Hepatocyte (in vitro differentiated cells): ENCODE measurements at regions not wholly inside any gene's neighbourhood (a gene's known extent, or its start where the extent isn't known, plus 50 kb on each side); places are given as distances from the start of the nearest gene placed in this dataset.

Experiments used
- DNase-seq: peaks from one replicate; pipeline ENCODE4 v3.0.0-alpha.2; 2016; ENCODE audit warnings: low spot score
- H2AFZ ChIP-seq: fragments of 200-600 bp; sonication (generic); 2 replicates; pipeline ENCODE4 v1.6.0; 2016; ENCODE audit warnings: antibody characterized with exemption, mild to moderate bottlenecking
- H3K27ac ChIP-seq: fragments of 200-600 bp; sonication (generic); 2 replicates; pipeline ENCODE4 v1.5.1; 2016; ENCODE audit warnings: mild to moderate bottlenecking
- H3K27me3 ChIP-seq: fragments of 200-600 bp; sonication (generic); 2 replicates; pipeline ENCODE4 v1.6.1; 2016
- H3K36me3 ChIP-seq: fragments of 200-600 bp; sonication (generic); replicated peaks from 2 replicates; pipeline ENCODE4 v1.5.1; 2016; ENCODE audit warnings: low read depth; ENCODE audit not compliant: insufficient read depth
- H3K4me1 ChIP-seq: fragments of 200-600 bp; sonication (generic); 2 replicates; pipeline ENCODE4 v1.5.1; 2016; ENCODE audit warnings: mild to moderate bottlenecking, moderate library complexity; ENCODE audit not compliant: insufficient read depth
- H3K4me2 ChIP-seq: fragments of 200-600 bp; sonication (generic); 2 replicates; pipeline ENCODE4 v1.6.0; 2016
- H3K4me3 ChIP-seq: fragments of 200-600 bp; sonication (generic); 2 replicates; pipeline ENCODE4 v1.5.1; 2016; ENCODE audit warnings: mild to moderate bottlenecking
- H3K79me2 ChIP-seq: fragments of 200-600 bp; sonication (generic); 2 replicates; pipeline ENCODE4 v1.6.0; 2017; ENCODE audit warnings: mild to moderate bottlenecking
- H3K9me2 ChIP-seq: fragments of 200-600 bp; sonication (generic); replicated peaks from 2 replicates; pipeline ENCODE4 v1.6.0; 2017; ENCODE audit warnings: mild to moderate bottlenecking; ENCODE audit not compliant: insufficient read depth
- H3K9me3 ChIP-seq: fragments of 200-600 bp; sonication (generic); 2 replicates; pipeline ENCODE4 v1.5.1; 2016; ENCODE audit warnings: low read depth, mild to moderate bottlenecking
- H4K20me1 ChIP-seq: fragments of 200-600 bp; sonication (generic); 2 replicates; pipeline ENCODE4 v1.6.0; 2016; ENCODE audit warnings: mild to moderate bottlenecking; ENCODE audit not compliant: insufficient read depth, poor library complexity, severe bottlenecking
- CTCF ChIP-seq: fragments of 200-600 bp; sonication (generic); IDR thresholded peaks from 2 replicates; pipeline ENCODE4 v1.5.1; 2016; ENCODE audit warnings: antibody characterized with exemption, mild to moderate bottlenecking; ENCODE audit not compliant: poor library complexity
- EZH2 ChIP-seq: fragments of 200-600 bp; sonication (generic); IDR thresholded peaks from 2 replicates; pipeline ENCODE4 v1.6.1; 2016; ENCODE audit warnings: antibody characterized with exemption, mild to moderate bottlenecking, borderline replicate concordance
- EZH2phosphoT487 ChIP-seq: fragments of 200-600 bp; sonication (generic); IDR thresholded peaks from one replicate; pipeline ENCODE4 v1.6.1; 2018; ENCODE audit warnings: antibody characterized with exemption, mild to moderate bottlenecking, low read depth, moderate library complexity; ENCODE audit not compliant: unreplicated experiment, severe bottlenecking
- WGBS: methylation state at CpG from one replicate; pipeline ENCODE4 v1.1.6; 2016; ENCODE audit warnings: low lambda C conversion rate; ENCODE audit errors: missing lambda C conversion rate; 5-methylcytosine and 5-hydroxymethylcytosine counted together

- H3K9me2 ChIP-seq: no peaks in the 10 kb centered on the region
- no peak for TF ChIP-seq CTCF
- no peak for TF ChIP-seq EZH2
- TF ChIP-seq EZH2phosphoT487: no peak
- no peaks in the 10 kb centered on the region for H3K36me3 ChIP-seq
- no peaks in the 10 kb centered on the region for H3K9me3 ChIP-seq
- no peak for DNase-seq
- H3K27ac ChIP-seq: peak overlapping the region; percentile 62
- WGBS: 50% methylated on average over 3 of the region's 3 CpGs
- no peak overlapping the region for H3K4me3 ChIP-seq
- no peaks in the 10 kb centered on the region for H3K27me3 ChIP-seq
- no peak overlapping the region for H2AFZ ChIP-seq
- H3K4me1 ChIP-seq: peaks cover 34% of the 10 kb centered on the region
- no peaks in the 10 kb centered on the region for H3K79me2 ChIP-seq
- H4K20me1 ChIP-seq: no peaks in the 10 kb centered on the region
- peak overlapping the region; percentile 31 for H3K4me2 ChIP-seq
These were observed 265.7 kb downstream of the MEIS1 start for GRCh38 chr2:66700677-66701066.

GRCh38 chr2:66701251-66701650 lies 266.3 kb downstream of the MEIS1 start:
- H3K4me2 ChIP-seq: no peak overlapping the region
- no peaks in the 10 kb centered on the region for H4K20me1 ChIP-seq
- H3K4me3 ChIP-seq: no peak overlapping the region
- no peaks in the 10 kb centered on the region for H3K9me2 ChIP-seq
- DNase-seq: no peak
- H3K79me2 ChIP-seq: no peaks in the 10 kb centered on the region
- TF ChIP-seq EZH2phosphoT487: no peak
- no peak for TF ChIP-seq CTCF
- no peak for TF ChIP-seq EZH2
- no peak overlapping the region for H2AFZ ChIP-seq
- no peaks in the 10 kb centered on the region for H3K9me3 ChIP-seq
- 55% methylated on average over 2 of the region's 2 CpGs for WGBS
- H3K27ac ChIP-seq: peak overlapping the region; percentile 52
- H3K36me3 ChIP-seq: no peaks in the 10 kb centered on the region
- no peaks in the 10 kb centered on the region for H3K27me3 ChIP-seq
- H3K4me1 ChIP-seq: peaks cover 34% of the 10 kb centered on the region

GRCh38 chr2:66701656-66702055 lies 266.7 kb downstream of the MEIS1 start:
- Histone ChIP-seq H3K27me3 (no peaks in the 10 kb centered on the region), H3K27ac (peak overlapping the region; percentile 52), H3K4me1 (peaks cover 34% of the 10 kb centered on the region), H2AFZ (no peak overlapping the region), H3K79me2 (no peaks in the 10 kb centered on the region), H3K4me2 (peak overlapping the region; percentile 61), H4K20me1 (no peaks in the 10 kb centered on the region), H3K9me3 (no peaks in the 10 kb centered on the region), H3K36me3 (no peaks in the 10 kb centered on the region), H3K4me3 (no peak overlapping the region), H3K9me2 (no peaks in the 10 kb centered on the region)
- no peak for TF ChIP-seq EZH2phosphoT487
- no peak for TF ChIP-seq CTCF
- TF ChIP-seq EZH2: no peak
- whole genome bisulfite sequencing: 81% methylated on average over 1 of the region's 1 CpG
- DNase-seq: no peak

GRCh38 chr2:66702301-66702700 lies 267.4 kb downstream of the MEIS1 start:
- no peak overlapping the region for H2AFZ ChIP-seq
- 15% methylated on average over 6 of the region's 6 CpGs for WGBS
- no peaks in the 10 kb centered on the region for H3K9me2 ChIP-seq
- H3K4me1 ChIP-seq: peaks cover 34% of the 10 kb centered on the region
- H3K36me3 ChIP-seq: no peaks in the 10 kb centered on the region
- peak overlapping the region; percentile 52 for H3K27ac ChIP-seq
- H3K9me3 ChIP-seq: no peaks in the 10 kb centered on the region
- DNase-seq: peak; percentile 4
- H3K27me3 ChIP-seq: no peaks in the 10 kb centered on the region
- no peaks in the 10 kb centered on the region for H4K20me1 ChIP-seq
- no peak for TF ChIP-seq CTCF
- TF ChIP-seq EZH2: no peak
- no peak for TF ChIP-seq EZH2phosphoT487
- no peaks in the 10 kb centered on the region for H3K79me2 ChIP-seq
- H3K4me3 ChIP-seq: no peak overlapping the region
- peak overlapping the region; percentile 61 for H3K4me2 ChIP-seq
